ENCODE measurements at regions not wholly inside any gene's neighbourhood (a gene's known extent, or its start where the extent isn't known, plus 50 kb on each side); places are given as distances from the start of the nearest gene placed in this dataset.
"Not testable (repeated sequence)": the region's sequence is repeated elsewhere in the genome, so short reads cannot be mapped to it uniquely, and the experiment has no call there.

GRCh38 chr11:87970762-87971161 lies 204.5 kb downstream of the RAB38 start:
- DNase-seq (ENCODE audit: low read depth in 2 of 2): no peak

- DNase-seq (ENCODE audit: low read depth in 2 of 2): no peak
Measured at GRCh38 chr11:87967459-87967858, 207.8 kb downstream of the RAB38 start.

DNA sequence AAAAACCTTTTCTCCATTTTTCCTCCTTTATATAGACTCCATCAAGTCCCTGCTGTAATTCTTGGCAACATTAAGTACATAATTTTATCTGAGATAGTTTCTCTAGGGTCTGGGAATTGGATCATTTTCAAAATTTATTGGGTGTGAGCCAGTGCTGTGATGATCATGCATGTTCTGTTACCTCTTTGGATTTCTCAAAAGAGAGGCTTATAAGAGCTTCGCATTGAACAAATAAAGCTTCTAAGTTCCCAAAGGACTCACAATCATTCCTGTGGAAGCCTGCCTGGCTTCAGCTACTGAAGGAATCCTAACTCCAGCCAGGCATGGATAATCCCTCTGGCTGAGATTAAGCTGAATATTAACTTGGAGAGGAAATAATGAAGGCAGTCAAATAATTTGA lies 208.5 kb downstream of the RAB38 start:
- no peak for DNase-seq (ENCODE audit: low read depth in 2 of 2)

GRCh38 chr11:87966216-87966615 lies 209.0 kb downstream of the RAB38 start:
- no peak for DNase-seq (ENCODE audit: low read depth in 2 of 2)

GRCh38 chr11:87961606-87962005 lies 213.6 kb downstream of the RAB38 start:
- no peak for DNase-seq (ENCODE audit: low read depth in 2 of 2)

DNA sequence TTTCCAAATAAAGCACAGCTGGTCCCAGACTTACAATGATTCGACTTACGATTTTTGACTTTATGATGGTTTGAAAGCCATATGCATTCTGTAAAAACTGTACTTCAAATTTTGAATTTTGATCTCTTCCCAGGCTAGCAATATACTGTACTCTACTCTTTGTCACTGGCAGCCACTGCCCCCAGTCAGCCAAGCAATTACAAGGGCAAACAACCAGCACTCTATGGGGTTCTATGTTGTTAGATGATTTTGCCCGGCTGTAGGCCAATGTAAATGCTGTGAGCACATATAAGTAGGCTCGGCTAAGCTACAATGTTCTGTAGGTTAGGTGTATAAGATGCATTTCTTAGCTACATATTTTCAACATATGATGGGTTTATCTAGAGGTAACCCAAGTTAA lies 217.3 kb downstream of the RAB38 start:
- DNase-seq (ENCODE audit: low read depth in 2 of 2): no peak

DNA sequence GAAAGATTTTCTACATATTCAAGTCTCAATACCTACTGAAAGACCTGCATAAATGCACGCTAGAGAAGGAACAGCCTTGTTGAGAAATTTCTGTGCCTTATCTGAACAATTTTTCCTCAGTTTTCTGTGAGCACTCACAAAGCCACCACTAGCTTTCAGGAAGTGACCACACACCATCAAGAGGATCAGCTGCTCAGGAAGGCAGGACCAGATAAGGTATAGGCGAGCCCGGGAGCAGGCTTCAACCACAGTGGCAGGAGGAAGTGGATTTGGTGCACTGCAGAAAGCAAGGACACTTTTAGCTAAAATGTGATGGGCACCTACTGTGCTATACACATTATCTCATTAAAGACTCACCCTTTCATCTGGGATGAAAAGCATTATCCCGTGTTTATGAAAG lies 220.8 kb downstream of the RAB38 start:
- DNase-seq (ENCODE audit: low read depth in 2 of 2): no peak

- no peak for DNase-seq (ENCODE audit: low read depth in 2 of 2)
Measured at GRCh38 chr11:87942786-87943185, 232.5 kb downstream of the RAB38 start.

DNA sequence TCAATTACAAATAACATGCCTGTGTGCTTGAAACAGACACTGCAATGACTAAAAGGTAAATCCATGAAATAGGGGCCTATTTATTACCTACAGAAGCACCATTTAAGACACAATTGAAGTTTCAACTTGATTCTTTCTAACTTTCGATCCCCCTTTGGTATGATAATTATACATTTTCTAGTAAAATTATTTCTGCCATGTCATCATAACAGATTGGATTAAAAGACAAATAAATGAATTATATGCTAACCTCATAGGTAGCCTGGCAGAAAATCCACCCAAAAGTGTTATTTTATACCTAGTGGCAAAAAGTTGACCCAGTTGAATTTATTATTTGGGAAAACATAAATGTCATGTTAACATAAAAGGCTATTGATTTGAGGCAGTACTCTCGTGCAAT lies 241.1 kb downstream of the RAB38 start:
- no peak for DNase-seq (ENCODE audit: low read depth in 2 of 2)

GRCh38 chr11:87926250-87926970 lies 248.8 kb downstream of the RAB38 start:
- DNase-seq (ENCODE audit: low read depth in 2 of 2): no peak

GRCh38 chr11:87924125-87924524 lies 251.1 kb downstream of the RAB38 start:
- DNase-seq (ENCODE audit: low read depth in 2 of 2): no peak

DNA sequence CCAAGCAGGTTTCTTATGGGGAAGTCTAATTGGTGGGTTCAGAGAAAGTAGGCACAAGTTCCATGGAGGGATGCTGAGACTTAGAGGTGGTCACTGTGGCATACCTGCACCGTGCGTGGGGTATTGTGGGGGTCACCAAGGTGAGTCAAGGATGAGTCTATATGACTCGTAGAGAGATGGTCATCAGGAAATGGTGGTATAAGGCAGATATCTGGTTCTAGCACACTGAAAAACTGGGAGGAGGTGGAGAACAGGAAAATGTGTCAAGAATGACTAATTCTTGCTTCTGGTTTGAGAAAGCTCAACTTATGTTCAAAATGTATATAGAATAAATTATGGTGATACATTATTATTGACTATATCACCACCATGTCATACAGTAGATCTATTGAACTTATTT lies 258.1 kb downstream of the RAB38 start:
- DNase-seq (ENCODE audit: low read depth in 2 of 2): no peak

DNA sequence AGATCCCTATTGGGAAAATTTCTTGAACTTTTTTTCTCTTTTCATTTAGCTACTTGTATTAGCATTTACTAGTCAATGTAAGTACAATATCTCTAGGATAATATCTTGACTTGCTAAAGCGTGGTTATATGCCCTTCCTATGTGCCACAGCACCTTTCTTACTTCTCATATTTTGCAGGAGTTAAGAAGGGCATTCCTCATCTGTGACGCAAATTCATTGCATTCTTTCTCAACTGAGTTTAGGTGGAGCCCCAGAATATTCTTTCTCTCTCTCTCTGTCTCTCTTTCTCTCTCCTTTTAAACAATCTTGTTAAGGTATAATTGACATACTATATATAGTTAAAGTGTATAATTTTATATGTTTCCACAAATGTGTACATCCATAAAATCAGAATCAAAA lies 266.1 kb downstream of the RAB38 start:
- no peak for DNase-seq (ENCODE audit: low read depth in 2 of 2)

- DNase-seq (ENCODE audit: low read depth in 2 of 2): no peak
Measured at GRCh38 chr11:87908086-87908485, 267.2 kb downstream of the RAB38 start.

- DNase-seq (ENCODE audit: low read depth in 2 of 2): no peak
Measured at GRCh38 chr11:87903345-87903744, 271.9 kb downstream of the RAB38 start.

DNA sequence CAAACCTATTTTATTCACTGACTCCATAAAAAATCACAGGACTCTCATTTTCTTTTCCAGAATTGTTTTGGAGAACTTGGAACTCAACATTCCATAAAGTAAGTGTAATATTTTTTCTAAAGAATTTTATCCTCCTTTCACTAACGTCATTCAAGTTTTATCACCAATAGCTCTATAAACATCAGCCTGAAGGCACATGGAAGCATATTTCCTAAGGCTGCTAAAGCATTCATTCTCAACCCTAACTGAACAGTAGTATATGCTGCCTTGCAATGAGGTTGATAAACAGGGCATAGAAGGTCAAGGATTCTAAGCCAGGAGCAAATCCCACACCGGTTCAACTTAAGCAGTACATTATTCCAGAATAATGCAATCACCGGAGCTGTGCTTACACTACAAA lies 273.9 kb downstream of the RAB38 start:
- no peak for DNase-seq (ENCODE audit: low read depth in 2 of 2)

GRCh38 chr11:87897921-87898320 lies 277.3 kb downstream of the RAB38 start:
- no peak for DNase-seq (ENCODE audit: low read depth in 2 of 2)

DNA sequence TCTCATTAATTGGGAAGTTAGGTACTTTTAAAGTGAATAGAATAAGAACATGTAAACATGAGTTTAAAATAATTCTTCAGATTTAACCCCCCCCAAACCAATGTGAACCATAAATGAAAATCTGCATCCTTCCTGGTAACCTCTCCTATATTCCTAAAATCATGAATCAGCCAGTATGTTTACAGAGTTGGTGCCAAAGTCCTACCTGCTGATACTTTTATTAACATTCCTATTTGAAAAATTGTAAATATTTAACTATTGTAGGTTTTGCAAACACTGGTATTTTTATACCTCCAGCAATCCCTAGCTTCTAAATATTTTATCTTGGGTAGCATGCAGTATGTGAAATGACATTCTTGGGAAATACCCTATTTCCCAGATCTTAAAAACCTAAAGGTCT lies 278.2 kb downstream of the RAB38 start:
- no peak for DNase-seq (ENCODE audit: low read depth in 2 of 2)

DNA sequence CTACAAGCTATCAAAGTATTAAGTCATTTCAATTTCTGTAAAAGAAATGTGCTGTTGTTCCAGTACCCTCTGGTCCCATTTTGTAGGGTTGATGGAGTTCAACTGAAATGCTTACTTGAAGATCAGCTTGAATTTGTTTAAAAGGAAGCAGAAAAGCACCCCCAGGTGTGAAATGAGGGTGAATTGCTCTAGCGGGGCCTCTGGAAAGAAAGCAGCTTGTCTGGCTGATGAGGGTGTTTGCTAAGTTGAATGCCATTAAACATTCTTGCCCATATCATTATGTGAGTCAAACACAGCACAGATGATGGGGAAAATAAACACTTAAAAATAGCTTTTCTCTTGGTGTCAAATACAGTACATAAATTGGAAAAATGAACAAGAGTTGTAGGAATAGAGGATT lies 280.3 kb downstream of the RAB38 start:
- DNase-seq (ENCODE audit: low read depth in 2 of 2): no peak

DNA sequence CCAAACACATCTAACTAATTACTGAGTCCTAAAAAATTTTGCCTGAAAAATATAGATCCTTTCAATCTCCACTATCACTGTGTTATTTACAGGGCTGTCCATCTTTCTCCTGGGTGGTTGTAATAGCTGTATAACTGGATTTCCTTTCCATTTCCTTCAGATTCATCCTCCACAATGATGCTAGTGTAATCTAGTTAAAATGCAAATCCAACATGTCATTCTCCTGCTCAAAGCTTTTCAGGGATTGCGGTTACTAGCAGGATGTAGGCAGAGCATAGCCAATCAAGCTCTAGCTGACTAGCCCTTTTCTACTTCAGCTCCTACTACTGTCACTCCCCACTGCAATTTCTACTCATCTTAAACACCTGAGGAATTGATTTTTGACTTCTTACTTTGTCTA lies 283.0 kb downstream of the RAB38 start:
- DNase-seq (ENCODE audit: low read depth in 2 of 2): no peak

DNA sequence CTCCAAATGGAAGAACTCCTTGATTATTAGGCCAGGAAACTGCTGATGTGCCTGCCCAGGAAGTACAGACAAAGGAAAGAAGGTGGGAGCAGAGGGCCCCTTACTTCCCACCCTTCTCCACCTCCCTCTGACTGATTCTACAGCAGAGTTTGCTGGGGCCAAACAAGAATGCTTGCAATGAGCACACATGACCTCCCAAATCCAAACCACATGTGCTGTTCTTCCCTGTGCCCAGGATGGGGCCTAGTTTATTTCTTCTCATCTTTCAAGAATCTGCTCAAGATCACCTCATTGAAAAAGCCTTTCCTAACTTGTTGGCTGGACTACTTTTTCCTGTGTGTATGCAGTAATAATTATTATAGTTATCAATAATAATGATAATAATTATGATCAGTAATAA lies 286.1 kb downstream of the RAB38 start:
- DNase-seq (ENCODE audit: low read depth in 2 of 2): no peak

- not testable (repeated sequence) for DNase-seq (ENCODE audit: low read depth in 2 of 2)
Measured at GRCh38 chr11:87885084-87885483, 290.2 kb downstream of the RAB38 start.

DNA sequence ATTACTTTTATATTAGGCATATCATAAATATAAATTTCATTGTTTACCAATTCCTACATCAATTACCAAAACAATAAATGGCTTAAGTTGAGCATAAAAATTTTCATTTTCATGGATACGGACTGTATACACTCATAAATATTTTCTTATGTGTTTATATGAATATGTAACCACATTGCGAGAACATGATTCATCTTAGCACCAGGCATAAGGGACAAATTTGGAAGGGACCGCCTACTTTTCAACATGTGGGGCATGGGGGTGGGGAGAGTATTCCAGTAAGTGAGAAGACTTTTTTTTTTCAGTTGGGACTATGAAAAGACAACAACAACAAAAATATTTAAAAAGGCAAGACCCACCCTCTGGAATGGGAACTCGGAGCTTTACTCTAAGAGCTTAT lies 296.1 kb downstream of the RAB38 start:
- DNase-seq (ENCODE audit: low read depth in 2 of 2): no peak

- DNase-seq (ENCODE audit: low read depth in 2 of 2): no peak
Measured at GRCh38 chr11:87878373-87878825, 296.8 kb downstream of the RAB38 start.

Data from activated CD8-positive, alpha-beta memory T cell treated with anti-CD3 and anti-CD28 coated beads for 4 hours (primary cell).